Fibroblast of gingiva (primary cell): ENCODE measurements at regions not wholly inside any gene's neighbourhood (a gene's known extent, or its start where the extent isn't known, plus 50 kb on each side); places are given as distances from the start of the nearest gene placed in this dataset.
"Not testable (repeated sequence)": the region's sequence is repeated elsewhere in the genome, so short reads cannot be mapped to it uniquely, and the experiment has no call there.

Experiments
- DNase-seq: peaks from one replicate; pipeline ENCODE4 v3.0.0-alpha.2; 2011; ENCODE audit warnings: low read depth

GRCh38 chr12:70070494-70071007 is 172.7 kb upstream of the CNOT2 start:
- no peak for DNase-seq

- no peak for DNase-seq
Measured at GRCh38 chr12:70074510-70074909, 168.7 kb upstream of the CNOT2 start.

GRCh38 chr12:70077441-70077840 is 165.8 kb upstream of the CNOT2 start:
- DNase-seq, result no peak

DNA sequence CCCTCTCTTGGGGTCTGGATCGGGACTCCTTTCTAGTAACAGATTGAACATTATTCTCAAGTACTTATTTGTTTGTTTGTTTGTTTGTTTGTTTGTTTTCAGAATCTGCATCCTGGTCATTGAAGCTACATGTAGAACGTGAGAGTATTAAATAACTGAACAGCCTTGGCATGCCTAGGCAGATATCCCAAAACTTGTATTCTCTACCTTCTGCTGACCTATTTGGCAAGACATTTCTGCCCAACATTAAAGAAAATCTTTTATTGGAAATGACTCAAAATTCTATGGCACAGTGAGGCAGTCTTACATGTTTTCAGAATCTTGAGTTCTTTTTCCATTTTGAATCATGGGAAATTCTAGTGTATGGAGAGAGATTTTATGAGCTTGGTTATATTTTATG is 165.1 kb upstream of the CNOT2 start:
- no peak for DNase-seq

DNA sequence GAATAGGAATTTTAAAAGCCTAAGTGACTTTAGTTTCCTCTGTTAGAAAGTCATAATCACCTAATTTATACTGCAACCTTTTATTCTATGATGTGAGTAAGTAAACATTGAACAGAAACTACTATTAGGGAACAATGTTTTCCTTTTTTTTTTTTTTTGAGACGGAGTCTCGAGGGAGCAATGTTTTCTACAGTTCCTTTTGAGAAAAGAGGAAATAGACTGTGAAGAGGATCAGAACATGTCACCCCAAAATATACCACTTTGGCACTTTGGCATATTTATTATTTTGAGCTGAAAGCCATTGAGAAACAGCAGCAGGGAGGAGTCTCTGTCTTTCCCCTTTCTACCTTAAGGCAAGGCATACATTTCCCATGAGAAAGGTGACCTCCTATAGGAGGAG is 162.7 kb upstream of the CNOT2 start:
- DNase-seq, result no peak

DNA sequence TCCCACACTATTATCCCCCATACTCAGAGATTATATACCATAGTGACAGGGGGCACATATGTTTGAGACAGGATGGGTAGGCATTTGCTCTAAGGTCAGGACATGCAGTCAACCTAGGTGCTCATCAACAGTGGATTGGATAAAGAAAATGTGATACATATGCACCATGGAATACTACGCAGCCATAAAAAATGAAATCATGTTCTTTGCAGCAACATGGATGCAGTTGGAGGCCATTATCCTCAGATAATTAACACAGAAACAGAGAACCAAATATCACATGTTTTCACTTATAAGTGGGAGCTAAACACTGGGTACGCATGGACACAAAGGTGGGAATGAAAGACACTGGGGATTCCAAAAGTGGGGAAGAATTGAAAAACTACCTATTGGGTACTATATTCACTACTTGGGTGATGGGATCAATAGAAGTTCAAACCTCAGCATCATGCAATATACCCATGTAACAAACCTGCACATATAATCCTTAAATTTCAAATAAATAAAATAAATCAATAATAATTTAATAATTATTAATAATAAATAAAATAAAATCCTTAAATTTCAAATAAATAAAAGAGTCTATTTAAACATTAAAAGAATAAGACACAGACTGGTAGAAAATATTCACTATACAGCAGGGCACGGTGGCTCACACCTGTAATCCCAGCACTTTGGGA is 160.1 kb upstream of the CNOT2 start:
- DNase-seq, result no peak

DNA sequence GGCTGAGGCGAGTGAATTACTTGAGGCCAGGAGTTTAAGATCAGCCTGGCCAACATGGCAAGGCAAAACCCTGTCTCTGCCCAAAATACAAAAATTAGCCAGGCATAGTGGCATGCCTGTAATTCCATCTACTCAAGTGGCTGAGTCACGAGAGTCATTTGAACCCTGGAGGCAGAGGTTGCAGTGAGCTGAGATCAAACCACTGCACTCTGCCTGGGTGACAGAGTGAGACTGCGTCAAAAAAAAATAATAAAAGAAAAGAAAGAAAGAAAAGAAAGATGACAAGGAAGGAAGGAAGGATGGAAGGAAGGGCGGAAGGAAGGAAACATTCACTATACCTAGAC is 159.6 kb upstream of the CNOT2 start:
- DNase-seq, result no peak

- not testable (repeated sequence) for DNase-seq
Measured at GRCh38 chr12:70086372-70086771, 156.9 kb upstream of the CNOT2 start.

DNA sequence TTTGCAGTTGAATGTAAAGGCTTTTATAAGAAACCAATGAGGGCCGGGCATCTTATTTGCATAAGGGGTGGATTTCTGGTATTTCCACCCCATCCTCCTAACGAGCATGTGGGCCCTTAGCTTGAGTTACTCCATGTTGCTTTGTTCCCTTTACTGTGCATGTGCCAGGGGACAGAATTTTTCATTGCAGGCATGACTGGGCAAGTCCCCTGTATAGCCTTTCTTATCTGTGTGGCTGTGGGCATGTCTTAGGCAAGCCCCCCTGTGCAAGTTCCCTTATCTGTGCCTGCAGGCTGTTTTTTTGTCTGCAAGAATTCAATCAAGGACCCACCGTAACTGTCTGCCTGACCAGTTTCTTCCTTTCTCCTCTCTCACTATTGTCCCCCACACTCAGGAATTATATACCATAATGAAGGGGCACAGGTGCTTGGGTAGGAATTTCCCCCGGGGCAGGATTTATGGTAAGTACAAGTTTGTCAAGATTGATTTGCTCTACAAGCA is 152.2 kb upstream of the CNOT2 start:
- no peak for DNase-seq

DNA sequence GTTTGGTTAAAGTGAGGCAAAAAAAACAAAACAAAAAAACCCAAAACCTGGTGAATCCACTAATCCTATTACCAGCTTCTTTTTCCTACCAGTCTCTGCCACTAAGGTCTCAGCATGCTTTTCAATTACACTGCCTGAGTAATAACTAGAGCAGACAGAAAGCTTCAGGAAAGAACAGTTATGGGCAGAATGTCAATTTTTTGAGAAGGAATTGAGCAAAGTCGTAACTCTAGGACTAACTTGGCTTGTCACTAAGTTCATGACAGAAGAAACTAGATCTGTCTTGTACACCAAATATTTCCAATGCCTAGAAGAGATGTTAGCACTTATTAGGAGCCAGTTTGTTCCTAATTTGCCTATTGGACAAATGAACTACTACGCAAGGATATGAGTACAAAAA is 148.8 kb upstream of the CNOT2 start:
- DNase-seq, result no peak

DNA sequence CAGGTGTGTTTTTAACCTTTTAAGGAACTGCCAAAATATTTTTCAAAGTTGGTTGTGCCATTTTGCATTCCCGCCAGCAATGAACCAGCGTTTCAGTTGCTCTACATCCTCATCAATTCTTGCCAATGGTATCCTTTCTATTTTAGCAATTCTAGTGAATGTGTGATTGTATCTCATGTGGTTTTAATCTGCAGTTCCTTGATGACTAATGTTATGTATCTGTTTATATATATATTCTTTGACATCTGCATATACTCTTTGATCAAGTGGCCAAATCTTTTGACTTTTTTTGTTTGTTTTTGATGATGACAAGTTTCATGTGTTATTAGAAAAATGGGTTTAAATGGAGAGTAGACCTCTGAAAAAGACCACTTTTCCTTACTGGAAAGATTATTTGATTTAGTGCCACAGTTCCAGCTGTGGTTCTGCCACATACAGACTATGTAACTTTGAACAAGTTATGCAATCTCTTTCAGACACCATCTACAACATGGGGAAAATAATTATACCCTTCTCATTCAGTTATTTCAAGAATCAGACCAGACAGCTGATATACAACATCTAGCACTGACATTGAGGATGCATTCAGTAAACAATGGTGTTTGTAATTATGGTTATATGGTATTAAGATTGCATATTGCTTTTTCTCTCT is 146.3 kb upstream of the CNOT2 start:
- DNase-seq, result no peak

DNA sequence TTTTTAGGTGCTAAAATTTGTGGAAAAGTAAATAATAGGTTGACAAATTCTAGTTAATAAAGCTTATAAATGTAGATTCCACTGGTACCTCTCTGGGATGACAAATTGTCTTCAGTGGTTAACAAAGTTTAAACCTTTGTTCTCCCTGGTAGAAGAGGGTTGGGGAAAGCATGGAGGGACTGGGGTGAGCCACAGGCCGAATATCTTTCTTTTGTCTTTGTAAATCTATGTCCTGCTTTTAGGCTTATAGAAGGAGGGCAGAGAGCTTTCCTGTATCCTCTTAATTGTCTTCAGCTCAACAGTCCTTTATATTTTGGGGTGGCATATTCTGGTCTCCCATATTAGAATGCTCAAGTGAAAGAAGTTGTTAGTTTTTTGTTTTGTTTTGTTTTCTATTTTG is 142.2 kb upstream of the CNOT2 start:
- no peak for DNase-seq

- DNase-seq, result no peak
Measured at GRCh38 chr12:70106347-70106746, 136.9 kb upstream of the CNOT2 start.

- no peak for DNase-seq
Measured at GRCh38 chr12:70110085-70110484, 133.1 kb upstream of the CNOT2 start.

DNA sequence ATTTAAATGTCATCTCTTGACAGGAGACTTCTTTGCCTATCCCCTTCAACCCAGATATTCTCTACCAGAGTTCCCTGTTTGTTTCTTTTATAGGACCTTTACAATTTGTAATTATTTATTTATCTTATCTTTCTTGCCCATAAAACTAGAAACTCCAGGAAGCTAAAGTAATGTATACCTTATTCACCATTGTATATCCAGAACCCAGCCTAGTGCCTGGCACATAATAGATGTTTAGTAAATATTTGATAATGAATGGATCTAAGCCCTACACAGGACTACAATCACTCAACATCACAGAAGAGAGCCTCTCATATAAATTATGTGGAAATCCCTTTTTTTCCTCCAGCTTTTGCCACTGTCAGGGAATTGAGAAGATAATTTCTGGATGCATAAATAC is 125.6 kb upstream of the CNOT2 start:
- no peak for DNase-seq

GRCh38 chr12:70120970-70121369 is 122.3 kb upstream of the CNOT2 start:
- no peak for DNase-seq

- DNase-seq, result no peak
Measured at GRCh38 chr12:70121562-70121961, 121.7 kb upstream of the CNOT2 start.

GRCh38 chr12:70122804-70123203 is 120.4 kb upstream of the CNOT2 start:
- no peak for DNase-seq

DNA sequence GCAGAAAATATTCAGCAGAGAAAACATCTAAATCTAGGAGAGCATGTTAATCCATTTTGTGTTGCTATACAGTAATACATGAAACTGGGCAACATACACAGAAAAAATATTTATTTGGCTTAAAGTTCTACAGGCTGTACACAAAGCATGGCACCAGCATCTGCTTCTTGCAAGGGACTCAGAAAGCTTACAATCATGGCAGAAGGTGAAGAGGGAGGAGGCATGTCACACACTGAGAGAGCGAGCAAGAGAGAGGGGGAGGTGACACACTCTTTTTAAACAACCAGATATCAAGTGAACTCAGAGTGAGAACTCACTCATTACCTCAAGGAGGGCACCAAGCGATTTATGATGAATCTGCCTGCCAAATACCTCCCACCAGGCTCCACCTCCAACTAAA is 94.2 kb upstream of the CNOT2 start:
- no peak for DNase-seq

GRCh38 chr12:70149665-70150064 is 93.6 kb upstream of the CNOT2 start:
- DNase-seq, result no peak

- DNase-seq, result no peak
Measured at GRCh38 chr12:70150230-70150629, 93.0 kb upstream of the CNOT2 start.

GRCh38 chr12:70151993-70152392 is 91.2 kb upstream of the CNOT2 start:
- no peak for DNase-seq

DNA sequence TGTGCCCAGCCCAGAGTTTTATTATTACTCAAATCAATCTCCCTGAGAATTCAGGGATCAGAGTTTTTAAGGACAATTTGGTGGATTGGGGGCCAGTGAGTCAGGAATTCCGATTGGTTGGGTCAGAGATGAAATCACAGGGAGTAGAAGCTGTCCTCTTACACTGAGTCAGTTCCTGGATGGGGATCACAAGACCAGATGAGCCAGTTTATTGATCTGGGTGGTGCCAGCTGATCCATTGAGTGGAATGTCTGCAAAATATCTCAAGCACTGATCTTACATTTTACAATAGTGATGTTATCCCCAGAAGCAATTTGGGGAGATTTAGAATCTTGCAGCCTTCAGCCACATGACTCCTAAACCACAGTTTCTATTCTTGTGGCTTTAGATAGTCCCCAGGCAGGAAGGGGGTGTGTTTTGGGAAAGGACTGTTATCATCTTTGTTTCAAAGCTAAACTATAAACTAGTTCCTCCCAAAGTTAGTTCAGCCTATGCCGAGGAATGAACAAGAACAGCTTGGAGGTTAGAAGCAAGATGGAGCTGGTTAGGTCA is 89.1 kb upstream of the CNOT2 start:
- DNase-seq, result no peak
